HG03565 (cell line): ENCODE measurements at regions not wholly inside any gene's neighbourhood (a gene's known extent, or its start where the extent isn't known, plus 50 kb on each side); places are given as distances from the start of the nearest gene placed in this dataset.
"Not testable (repeated sequence)": the region's sequence is repeated elsewhere in the genome, so short reads cannot be mapped to it uniquely, and the experiment has no call there.

Source experiments
- ATAC-seq: cut with Tn5 transposase; IDR thresholded peaks from one replicate; pipeline ENCODE4 v1.9.1; 2021; ENCODE audit warnings: mild to moderate bottlenecking, moderate library complexity; ENCODE audit not compliant: unreplicated experiment

GRCh38 chr3:20573175-20573574 is 387.2 kb upstream of the SGO1 start:
- ATAC-seq: no peak

DNA sequence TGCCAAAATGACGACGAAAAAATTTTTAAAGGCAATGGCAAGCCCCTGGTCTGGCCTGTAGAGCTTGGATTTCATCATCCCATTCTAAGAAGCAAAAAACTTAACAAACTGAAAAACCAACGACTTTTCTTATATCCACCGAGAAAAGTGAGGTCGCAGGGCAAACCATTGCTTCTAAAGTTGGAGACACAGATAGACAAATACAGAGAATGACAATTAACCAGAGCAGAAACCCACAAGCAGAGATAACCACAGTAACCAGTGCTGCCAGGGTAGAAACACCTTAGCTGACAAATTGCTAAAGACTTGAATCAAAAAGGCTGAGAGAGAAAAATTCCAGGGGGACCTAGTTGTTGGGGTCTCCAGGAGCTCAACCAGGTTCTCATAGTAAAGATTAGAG is 386.5 kb upstream of the SGO1 start:
- no peak for ATAC-seq

- no peak for ATAC-seq
Measured at GRCh38 chr3:20569310-20569709, 383.3 kb upstream of the SGO1 start.

- ATAC-seq: no peak
Measured at GRCh38 chr3:20564966-20565365, 379.0 kb upstream of the SGO1 start.

GRCh38 chr3:20563985-20564384 is 378.0 kb upstream of the SGO1 start:
- ATAC-seq: no peak

DNA sequence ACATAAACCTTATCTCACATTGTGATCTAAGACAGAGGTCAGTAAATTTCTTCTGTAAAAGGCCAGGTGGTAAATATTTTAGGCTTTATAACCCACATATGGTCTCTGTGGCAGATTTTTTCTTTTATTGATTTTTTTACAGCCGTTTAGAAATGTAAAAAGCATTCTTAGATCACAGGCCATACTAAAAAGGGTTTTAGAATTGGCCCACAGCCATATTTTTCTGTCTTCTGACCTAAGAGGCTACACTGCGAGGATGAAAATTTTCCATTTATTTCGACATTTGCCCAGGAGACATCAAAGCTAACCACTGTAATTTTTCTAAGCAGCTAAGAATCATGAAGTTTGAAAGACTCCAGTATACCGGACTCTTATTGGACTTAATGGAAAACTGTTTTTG is 377.2 kb upstream of the SGO1 start:
- no peak for ATAC-seq

DNA sequence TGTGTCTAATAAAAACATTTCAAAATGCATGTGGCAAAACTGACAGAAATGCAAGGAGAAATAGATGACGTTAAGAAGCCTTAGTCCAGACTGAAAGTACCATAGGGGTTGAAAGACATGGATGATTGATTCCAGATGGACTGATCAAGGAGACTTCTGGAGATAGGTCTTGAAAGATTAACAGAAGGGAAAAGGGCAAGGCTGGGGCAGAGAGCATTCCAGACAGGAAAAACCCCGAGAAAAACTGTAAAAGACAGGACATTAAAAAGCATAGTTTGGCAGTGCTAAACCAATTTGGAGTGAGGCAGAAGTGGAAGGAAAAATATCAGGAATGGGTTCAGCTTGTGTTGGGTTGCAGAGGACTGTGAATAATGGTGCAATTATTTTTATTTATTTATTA is 375.2 kb upstream of the SGO1 start:
- ATAC-seq: no peak

DNA sequence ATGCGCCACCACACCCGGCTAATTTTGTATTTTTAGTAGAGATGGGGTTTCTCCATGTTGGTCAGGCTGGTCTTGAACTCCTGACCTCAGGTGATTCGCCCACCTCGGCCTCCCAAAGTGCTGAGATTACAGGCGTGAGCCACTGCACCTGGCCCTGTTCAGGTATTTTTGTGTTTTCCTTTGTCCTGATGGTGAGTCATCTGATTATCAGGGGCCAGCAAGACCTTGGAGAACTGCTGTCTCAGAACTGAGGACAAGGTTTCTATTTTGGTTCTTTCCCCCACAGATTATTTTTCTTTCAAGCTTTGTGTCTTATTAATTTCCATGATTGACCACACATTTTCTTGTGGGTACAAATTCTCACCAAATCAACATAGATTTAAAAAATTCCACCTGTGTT is 374.4 kb upstream of the SGO1 start:
- not testable (repeated sequence) for ATAC-seq

- no peak for ATAC-seq
Measured at GRCh38 chr3:20558161-20558560, 372.2 kb upstream of the SGO1 start.

- no peak for ATAC-seq
Measured at GRCh38 chr3:20556661-20557060, 370.7 kb upstream of the SGO1 start.

GRCh38 chr3:20552605-20553275 is 366.7 kb upstream of the SGO1 start:
- no peak for ATAC-seq

- not testable (repeated sequence) for ATAC-seq
Measured at GRCh38 chr3:20547361-20548269, 361.6 kb upstream of the SGO1 start.

- no peak for ATAC-seq
Measured at GRCh38 chr3:20546636-20547035, 360.6 kb upstream of the SGO1 start.

GRCh38 chr3:20543535-20544226 is 357.7 kb upstream of the SGO1 start:
- ATAC-seq: no peak

DNA sequence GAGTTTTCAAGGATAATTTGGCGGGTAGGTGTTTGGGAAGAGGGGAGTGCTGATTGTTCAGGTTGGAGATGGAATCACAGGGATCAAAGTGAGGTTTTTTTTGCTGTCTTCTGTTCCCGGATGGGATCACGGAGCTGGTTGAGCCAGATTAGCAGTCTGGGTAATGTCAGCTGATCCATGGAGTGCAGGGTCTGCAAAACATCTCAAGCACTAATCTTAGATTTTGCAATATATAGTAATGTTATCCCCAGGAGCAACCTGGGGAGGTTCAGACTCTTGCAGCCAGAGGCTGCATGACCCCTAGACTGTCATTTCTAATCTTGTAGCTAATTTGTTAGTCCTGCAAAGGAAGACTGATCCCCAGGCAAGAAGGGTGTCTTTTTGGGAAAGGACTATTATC is 354.1 kb upstream of the SGO1 start:
- no peak for ATAC-seq

GRCh38 chr3:20539666-20540065 is 353.7 kb upstream of the SGO1 start:
- ATAC-seq: no peak

- ATAC-seq: no peak
Measured at GRCh38 chr3:20537234-20537633, 351.2 kb upstream of the SGO1 start.

GRCh38 chr3:20529911-20530310 is 343.9 kb upstream of the SGO1 start:
- ATAC-seq: no peak

DNA sequence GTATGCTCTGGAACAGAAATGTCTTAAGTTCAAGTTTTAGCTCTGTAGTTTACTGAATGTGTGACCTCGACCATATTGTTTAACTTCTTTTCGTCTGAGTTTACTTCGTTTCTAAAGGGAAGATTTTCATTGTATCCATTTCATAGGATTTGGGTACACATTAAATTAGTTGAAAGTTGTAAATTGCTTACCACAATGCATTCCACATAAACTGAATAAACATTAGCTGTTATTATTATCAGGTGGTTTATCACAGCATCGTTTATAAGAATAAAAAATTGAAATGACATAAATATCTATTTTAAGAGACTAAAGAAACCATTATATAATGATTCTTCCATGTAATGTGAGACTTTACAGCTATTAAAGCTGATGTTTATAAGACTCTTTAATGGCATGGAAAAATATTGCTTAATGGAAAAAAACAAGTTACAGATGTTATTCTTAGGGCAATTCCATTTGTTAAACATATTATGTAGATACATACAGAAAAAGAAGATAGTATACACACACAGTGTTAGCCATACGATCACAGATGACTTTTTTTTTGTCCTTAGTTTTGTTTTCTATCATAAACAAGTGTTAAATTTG is 342.3 kb upstream of the SGO1 start:
- no peak for ATAC-seq

DNA sequence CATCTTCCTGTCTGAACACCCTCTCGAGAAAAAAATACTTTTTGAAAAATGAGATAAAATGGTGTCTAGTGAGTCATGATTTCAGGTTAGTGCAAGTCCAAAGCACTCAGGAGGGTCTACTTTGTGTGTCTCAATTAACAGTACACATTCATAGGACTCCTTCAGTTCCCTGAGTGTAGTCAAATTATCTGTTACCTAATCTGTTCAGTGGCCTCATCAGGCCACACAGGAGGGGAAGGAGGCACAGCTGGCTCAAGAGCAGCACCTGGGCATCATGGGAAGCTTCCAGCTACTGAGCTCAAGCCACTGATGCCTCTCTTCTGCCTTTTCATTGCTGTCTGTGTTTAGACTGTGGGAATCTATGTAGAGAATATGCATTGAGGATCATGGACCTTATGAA is 341.4 kb upstream of the SGO1 start:
- no peak for ATAC-seq

DNA sequence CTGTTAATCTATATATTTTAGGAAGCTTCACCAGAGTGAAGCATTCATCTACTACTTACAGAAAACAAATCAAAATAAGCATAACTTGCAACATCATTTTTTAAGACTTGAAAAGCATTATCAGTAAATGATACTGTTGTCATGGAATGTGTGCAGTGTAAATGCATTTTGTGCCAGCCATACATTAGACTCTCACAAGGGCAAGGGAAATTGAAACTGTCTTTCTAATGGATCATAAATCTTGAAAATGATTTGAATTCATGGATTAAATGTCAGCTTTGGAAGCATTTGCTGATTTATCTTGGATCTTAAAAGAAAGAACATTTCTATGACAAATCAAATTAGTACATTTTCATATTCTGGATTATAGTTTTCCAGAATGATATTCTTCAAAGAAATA is 338.3 kb upstream of the SGO1 start:
- ATAC-seq: no peak
